ENCODE measurements at regions not wholly inside any gene's neighbourhood (a gene's known extent, or its start where the extent isn't known, plus 50 kb on each side); places are given as distances from the start of the nearest gene placed in this dataset.
"Not testable (repeated sequence)": the region's sequence is repeated elsewhere in the genome, so short reads cannot be mapped to it uniquely, and the experiment has no call there.

- not testable (repeated sequence) for TF ChIP-seq CTCF (conservative IDR thresholded peaks at IDR 0.05); ZFX (IDR thresholded peaks at IDR 0.05)
These were observed 240.9 kb downstream of the CDH26 start for GRCh38 chr20:60199132-60199531.
